ENCODE measurements at regions not wholly inside any gene's neighbourhood (a gene's known extent, or its start where the extent isn't known, plus 50 kb on each side); places are given as distances from the start of the nearest gene placed in this dataset.
A peak's percentile ranks its signal among the peaks of the same experiment; 100 is the strongest.

GRCh38 chr3:64915778-64916177 lies 228.0 kb upstream of the ADAMTS9 start (continued):
- TF ChIP-seq ZNF223 (tag by site-specific recombination; IDR thresholded peaks at IDR 0.05) (no peak), SP7 (tag by site-specific recombination; IDR thresholded peaks at IDR 0.05) (no peak), ZNF510 (tag by site-specific recombination; IDR thresholded peaks at IDR 0.05; ENCODE audit: insufficient replicate concordance) (no peak), ZNF658 (tag by site-specific recombination; IDR thresholded peaks at IDR 0.05) (no peak)

GRCh38 chr3:64913515-64913914 lies 225.7 kb upstream of the ADAMTS9 start:
- ChIA-PET CTCF (interaction anchor here (0.9 kb wide), 1 partner anchor 384 kb away, joined by 3 read pairs; no protein-coding TSS in a partner anchor), POLR2A (no interaction called here)
- H3K27ac ChIP-seq (ENCODE audit: extremely low read depth, low read depth, low read length) = no peak overlapping the region
- H3K9me3 ChIP-seq (ENCODE audit: control insufficient read depth, insufficient read depth, low read depth, low read length) = no peaks in the 10 kb centered on the region
- TF ChIP-seq ATF2 (tag by site-specific recombination; IDR thresholded peaks at IDR 0.05; ENCODE audit: low read depth) (no peak), ZNF16 (tag by site-specific recombination; IDR thresholded peaks at IDR 0.05; ENCODE audit: low read depth) (no peak), SCRT2 (tag by site-specific recombination; IDR thresholded peaks at IDR 0.05) (peak; percentile 26; the same call in 1 of the 2 replicates)
- H3K4me1 ChIP-seq (ENCODE audit: control insufficient read depth, insufficient read depth, low read length) = no peaks in the 10 kb centered on the region
- no peaks in the 10 kb centered on the region for H3K36me3 ChIP-seq (ENCODE audit: control insufficient read depth in 2 of 2, insufficient read depth in 1 of 2, low read length in 2 of 2)
- H3K4me3 ChIP-seq (ENCODE audit: low read depth, low read length) = no peak overlapping the region

- no peaks in the 10 kb centered on the region for H3K4me1 ChIP-seq (ENCODE audit: control insufficient read depth, insufficient read depth, low read length)
- POLR2A ChIA-PET = no interaction called here
- CTCF ChIA-PET = no interaction called here
- H3K36me3 ChIP-seq (ENCODE audit: control insufficient read depth in 2 of 2, insufficient read depth in 1 of 2, low read length in 2 of 2) = no peaks in the 10 kb centered on the region
- no peak overlapping the region for H3K4me3 ChIP-seq (ENCODE audit: low read depth, low read length)
- no peaks in the 10 kb centered on the region for H3K9me3 ChIP-seq (ENCODE audit: control insufficient read depth, insufficient read depth, low read depth, low read length)
- H3K27ac ChIP-seq (ENCODE audit: extremely low read depth, low read depth, low read length) = no peak overlapping the region
- no peak for TF ChIP-seq ZNF776 (tag by site-specific recombination; IDR thresholded peaks at IDR 0.05; ENCODE audit: borderline replicate concordance)
- TF ChIP-seq PBX3 (CRISPR knock-in tag; IDR thresholded peaks at IDR 0.05) = no peak
- no peak for TF ChIP-seq ZNF174 (tag by site-specific recombination; IDR thresholded peaks at IDR 0.05)
- no peak for TF ChIP-seq ZNF645 (tag by site-specific recombination; IDR thresholded peaks at IDR 0.05)
- TF ChIP-seq GLI2 (tag by site-specific recombination; IDR thresholded peaks at IDR 0.05; ENCODE audit: borderline replicate concordance, low read depth) = no peak
- TF ChIP-seq ZNF394 (tag by site-specific recombination; IDR thresholded peaks at IDR 0.05; ENCODE audit: borderline replicate concordance) = no peak
- TF ChIP-seq ZNF266 (tag by site-specific recombination; IDR thresholded peaks at IDR 0.05; ENCODE audit: low read depth) = no peak
- no peak for TF ChIP-seq PRDM6 (tag by site-specific recombination; IDR thresholded peaks at IDR 0.05)
- no peak for TF ChIP-seq ZNF211 (tag by site-specific recombination; IDR thresholded peaks at IDR 0.05; ENCODE audit: low read depth)
- no peak for TF ChIP-seq ZBTB48 (tag by site-specific recombination; IDR thresholded peaks at IDR 0.05)
These were observed 223.3 kb upstream of the ADAMTS9 start for GRCh38 chr3:64911138-64911537.

Data from HEK293 (cell line).